H9 (cell line): ENCODE measurements at regions not wholly inside any gene's neighbourhood (a gene's known extent, or its start where the extent isn't known, plus 50 kb on each side); places are given as distances from the start of the nearest gene placed in this dataset.

Experiments
- DNase-seq: peaks from one replicate; pipeline ENCODE4 v3.0.0-alpha.2; 2017
- H2AFZ ChIP-seq: one replicate; pipeline ENCODE4 v1.6.1; 2013; ENCODE audit warnings: mild to moderate bottlenecking, low read length, control low read depth, moderate library complexity
- H2AK5ac ChIP-seq: 2 replicates; pipeline ENCODE4 v1.6.1; 2013; ENCODE audit warnings: low read length, control low read depth, mixed read lengths; ENCODE audit not compliant: insufficient read length
- H2BK120ac ChIP-seq: one replicate; pipeline ENCODE4 v1.6.1; 2013; ENCODE audit warnings: low read depth, mild to moderate bottlenecking, low read length, control low read depth, inconsistent platforms; ENCODE audit not compliant: poor library complexity, severe bottlenecking
- H2BK12ac ChIP-seq: 2 replicates; pipeline ENCODE4 v1.6.1; 2013; ENCODE audit warnings: low read length, control low read depth, mixed read lengths, low read depth; ENCODE audit not compliant: insufficient read length
- H2BK15ac ChIP-seq: 2 replicates; pipeline ENCODE4 v1.6.1; 2013; ENCODE audit warnings: low read depth, low read length, control low read depth
- H2BK20ac ChIP-seq: one replicate; pipeline ENCODE4 v1.6.1; 2013; ENCODE audit warnings: low read depth, mild to moderate bottlenecking, low read length, control low read depth, inconsistent platforms; ENCODE audit not compliant: poor library complexity, severe bottlenecking
- H2BK5ac ChIP-seq: 2 replicates; pipeline ENCODE4 v1.6.1; 2013; ENCODE audit warnings: low read length, control low read depth, mixed read lengths; ENCODE audit not compliant: insufficient read length
- H3K14ac ChIP-seq: 2 replicates; pipeline ENCODE4 v1.6.1; 2013; ENCODE audit warnings: low read length, control low read depth; ENCODE audit not compliant: insufficient read depth
- H3K18ac ChIP-seq: 2 replicates; pipeline ENCODE4 v1.6.1; 2013; ENCODE audit warnings: low read depth, mild to moderate bottlenecking, mixed read lengths, low read length, control low read depth; ENCODE audit not compliant: insufficient read length
- H3K23ac ChIP-seq: 2 replicates; pipeline ENCODE4 v1.6.1; 2013; ENCODE audit warnings: low read length, control low read depth, mixed read lengths, low read depth; ENCODE audit not compliant: insufficient read length
- H3K23me2 ChIP-seq: 2 replicates; pipeline ENCODE4 v1.6.1; 2013; ENCODE audit warnings: low read depth, mild to moderate bottlenecking, mixed read lengths, low read length, control low read depth; ENCODE audit not compliant: insufficient read length, poor library complexity, severe bottlenecking
- H3K27ac ChIP-seq: 2 replicates; pipeline ENCODE4 v1.5.1; 2013; ENCODE audit warnings: low read length, control low read depth, mixed read lengths, low read depth; ENCODE audit not compliant: insufficient read length
- H3K27me3 ChIP-seq: 2 replicates; pipeline ENCODE4 v1.6.1; 2013; ENCODE audit warnings: low read length, control low read depth, inconsistent platforms; ENCODE audit not compliant: insufficient read depth
- H3K4ac ChIP-seq: 2 replicates; pipeline ENCODE4 v1.6.1; 2013; ENCODE audit warnings: low read depth, mild to moderate bottlenecking, control low read depth, inconsistent platforms, low read length, moderate library complexity
- H3K4me1 ChIP-seq: 2 replicates; pipeline ENCODE4 v1.6.1; 2013; ENCODE audit warnings: low read length, control low read depth, inconsistent platforms; ENCODE audit not compliant: insufficient read depth
- H3K4me2 ChIP-seq: 2 replicates; pipeline ENCODE4 v1.6.1; 2013; ENCODE audit warnings: low read length, control low read depth, mixed read lengths; ENCODE audit not compliant: insufficient read length, insufficient read depth
- H3K56ac ChIP-seq: 2 replicates; pipeline ENCODE4 v1.6.1; 2013; ENCODE audit warnings: low read depth, mild to moderate bottlenecking, mixed read lengths, low read length, control low read depth; ENCODE audit not compliant: insufficient read length
- H3K79me1 ChIP-seq: 2 replicates; pipeline ENCODE4 v1.6.1; 2013; ENCODE audit warnings: low read depth, mild to moderate bottlenecking, moderate library complexity, low read length, control low read depth, inconsistent platforms; ENCODE audit not compliant: insufficient read depth, poor library complexity, severe bottlenecking
- H3K79me2 ChIP-seq: 2 replicates; pipeline ENCODE4 v1.6.1; 2013; ENCODE audit warnings: low read length, control low read depth, inconsistent platforms; ENCODE audit not compliant: insufficient read depth
- H3K9ac ChIP-seq: 2 replicates; pipeline ENCODE4 v1.6.1; 2013; ENCODE audit warnings: low read length, control low read depth, mixed read lengths; ENCODE audit not compliant: insufficient read length; ENCODE audit errors: extremely low read depth
- H3K9me3 ChIP-seq: one replicate; pipeline ENCODE4 v1.6.1; 2013; ENCODE audit warnings: low read depth, low read length, inconsistent platforms; ENCODE audit not compliant: control insufficient read depth
- H3T11ph ChIP-seq: one replicate; pipeline ENCODE4 v1.6.1; 2013; ENCODE audit warnings: mild to moderate bottlenecking, low read length, control low read depth, inconsistent platforms
- H4K20me1 ChIP-seq: one replicate; pipeline ENCODE4 v1.6.1; 2013; ENCODE audit not compliant: control insufficient read depth, insufficient read length, insufficient read depth
- H4K5ac ChIP-seq: 2 replicates; pipeline ENCODE4 v1.6.1; 2013; ENCODE audit warnings: low read depth, mild to moderate bottlenecking, mixed read lengths, low read length, control low read depth; ENCODE audit not compliant: insufficient read length
- H4K8ac ChIP-seq: replicated peaks from 2 replicates; pipeline ENCODE4 v1.6.1; 2013; ENCODE audit warnings: low read length, control low read depth, mixed read lengths, low read depth; ENCODE audit not compliant: insufficient read length
- H4K91ac ChIP-seq: 2 replicates; pipeline ENCODE4 v1.6.1; 2013; ENCODE audit warnings: low read depth, mild to moderate bottlenecking, moderate library complexity, mixed read lengths, low read length, control low read depth; ENCODE audit not compliant: insufficient read length
- H3K27ac Mint-ChIP-seq, 3 experiments: 2 replicates in 2 of 3; 3 replicates in 1 of 3; pipeline ENCODE4 v1.8.0; 2020 to 2021; ENCODE audit warnings: mixed read lengths in 3 of 3, mild to moderate bottlenecking in 1 of 3, moderate library complexity in 1 of 3
- H3K27me3 Mint-ChIP-seq: 2 replicates; pipeline ENCODE4 v1.8.0; 2021; ENCODE audit warnings: low read depth, mild to moderate bottlenecking, moderate library complexity, mixed read lengths
- H3K36me3 Mint-ChIP-seq, 3 experiments: 2 replicates in 2 of 3; 3 replicates in 1 of 3; pipeline ENCODE4 v1.8.0; 2020 to 2021; ENCODE audit warnings: low read depth in 3 of 3, mixed read lengths in 3 of 3; ENCODE audit not compliant: insufficient read depth in 1 of 3
- H3K4me1 Mint-ChIP-seq, 2 experiments: 2 replicates each; pipeline ENCODE4 v1.8.0; 2020; ENCODE audit warnings: mixed read lengths in 2 of 2
- H3K4me3 Mint-ChIP-seq, 2 experiments: 2 replicates in 1 of 2; 3 replicates in 1 of 2; pipeline ENCODE4 v1.8.0; 2020 to 2021; ENCODE audit warnings: mild to moderate bottlenecking in 2 of 2, mixed read lengths in 2 of 2, moderate library complexity in 1 of 2
- H3K9me3 Mint-ChIP-seq, 2 experiments: 2 replicates in 1 of 2; 3 replicates in 1 of 2; pipeline ENCODE4 v1.8.0; 2020; ENCODE audit warnings: mild to moderate bottlenecking in 2 of 2, mixed read lengths in 2 of 2, moderate library complexity in 1 of 2
- CTCF ChIP-seq: fragments of 200-600 bp; sonication (generic); conservative IDR thresholded peaks from 3 replicates; pipeline ENCODE4 v1.8.0; 2021; ENCODE audit warnings: antibody characterized with exemption, mild to moderate bottlenecking
- WGBS: extraction: QIAGEN DNeasy Blood & Tissue Kit; methylation state at CpG from one replicate; pipeline ENCODE4 v1.1.7; 2013; ENCODE audit warnings: missing lambda C conversion rate, low lambda C conversion rate, mixed read lengths; ENCODE audit not compliant: insufficient read length; ENCODE audit errors: extremely low coverage; 5-methylcytosine and 5-hydroxymethylcytosine counted together

GRCh38 chr4:54446581-54446980, 211.2 kb upstream of the KIT start:
- H3T11ph ChIP-seq, result no peak overlapping the region
- H3K4me1 Mint-ChIP-seq, result peaks cover 0 to under 1% of the 10 kb centered on the region in 2 experiments; a peak in 1 of 4 replicates
- H4K8ac ChIP-seq, result no peak overlapping the region
- H2AK5ac ChIP-seq, result no peak overlapping the region
- no peak overlapping the region for H3K27ac Mint-ChIP-seq
- no peak overlapping the region for H3K56ac ChIP-seq
- H3K23ac ChIP-seq, result no peak overlapping the region
- no peak overlapping the region for H3K9ac ChIP-seq
- no peaks in the 10 kb centered on the region for H3K23me2 ChIP-seq
- no peaks in the 10 kb centered on the region for H3K4me1 ChIP-seq
- H4K5ac ChIP-seq, result no peak overlapping the region
- H3K9me3 Mint-ChIP-seq, result peaks cover 22 to 24% of the 10 kb centered on the region in 2 experiments
- WGBS, result no CpG with 5 or more reads among the region's 1 CpG
- H4K20me1 ChIP-seq, result no peaks in the 10 kb centered on the region
- no peak overlapping the region for H4K91ac ChIP-seq
- no peak overlapping the region for H3K14ac ChIP-seq
- H3K79me2 ChIP-seq, result no peaks in the 10 kb centered on the region
- peaks cover 10% of the 10 kb centered on the region for H3K9me3 ChIP-seq
- no peak overlapping the region for H3K4me3 Mint-ChIP-seq
- H2BK120ac ChIP-seq, result no peak overlapping the region
- no peak overlapping the region for H3K18ac ChIP-seq
- H2BK20ac ChIP-seq, result no peak overlapping the region
- no peak overlapping the region for H3K4ac ChIP-seq
- H2BK12ac ChIP-seq, result no peak overlapping the region
- H2BK15ac ChIP-seq, result no peak overlapping the region
- H3K4me2 ChIP-seq, result no peak overlapping the region
- no peak overlapping the region for H2BK5ac ChIP-seq
- H2AFZ ChIP-seq, result no peak overlapping the region
- H3K27ac ChIP-seq, result no peak overlapping the region
- no peaks in the 10 kb centered on the region for H3K27me3 ChIP-seq
- no peak for TF ChIP-seq CTCF
- no peaks in the 10 kb centered on the region for H3K79me1 ChIP-seq
- peaks cover 3 to 20% (median 11%) of the 10 kb centered on the region in 3 experiments for H3K36me3 Mint-ChIP-seq
- DNase-seq, result no peak
- H3K27me3 Mint-ChIP-seq, result peaks cover 9% of the 10 kb centered on the region; the same call in 1 of the 2 replicates
